ENCODE measurements at regions not wholly inside any gene's neighbourhood (a gene's known extent, or its start where the extent isn't known, plus 50 kb on each side); places are given as distances from the start of the nearest gene placed in this dataset.

DNA sequence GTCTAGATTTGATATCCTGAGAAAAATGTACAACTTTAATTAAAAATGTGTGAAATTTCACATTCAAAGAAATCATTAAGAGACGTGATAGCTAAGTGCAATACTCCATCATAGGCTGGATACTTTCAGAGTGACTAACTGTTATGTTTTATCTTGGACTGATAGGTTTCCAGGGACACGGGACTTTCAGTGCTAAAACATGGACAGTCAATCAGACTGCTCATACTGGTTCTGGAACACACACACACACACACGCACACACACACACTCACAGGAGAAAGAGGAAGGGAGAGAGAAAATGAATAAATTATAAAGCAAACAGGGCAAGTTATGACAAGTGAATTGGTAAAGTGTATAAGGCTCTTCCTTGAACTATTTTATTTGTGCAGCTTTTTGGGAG, 955.9 kb downstream of the SLITRK5 start:
- no peak for DNase-seq (ENCODE audit: low read depth in 1 of 2, low spot score in 1 of 2)
- TF ChIP-seq SPI1 (IDR thresholded peaks at IDR 0.05; ENCODE audit: borderline replicate concordance, low read depth) (no peak), GABPA (IDR thresholded peaks at IDR 0.05; ENCODE audit: low read depth) (no peak), POLR2AphosphoS5 (IDR thresholded peaks at IDR 0.05; ENCODE audit: low read depth) (no peak)
- TF ChIP-seq, protein P1, sequence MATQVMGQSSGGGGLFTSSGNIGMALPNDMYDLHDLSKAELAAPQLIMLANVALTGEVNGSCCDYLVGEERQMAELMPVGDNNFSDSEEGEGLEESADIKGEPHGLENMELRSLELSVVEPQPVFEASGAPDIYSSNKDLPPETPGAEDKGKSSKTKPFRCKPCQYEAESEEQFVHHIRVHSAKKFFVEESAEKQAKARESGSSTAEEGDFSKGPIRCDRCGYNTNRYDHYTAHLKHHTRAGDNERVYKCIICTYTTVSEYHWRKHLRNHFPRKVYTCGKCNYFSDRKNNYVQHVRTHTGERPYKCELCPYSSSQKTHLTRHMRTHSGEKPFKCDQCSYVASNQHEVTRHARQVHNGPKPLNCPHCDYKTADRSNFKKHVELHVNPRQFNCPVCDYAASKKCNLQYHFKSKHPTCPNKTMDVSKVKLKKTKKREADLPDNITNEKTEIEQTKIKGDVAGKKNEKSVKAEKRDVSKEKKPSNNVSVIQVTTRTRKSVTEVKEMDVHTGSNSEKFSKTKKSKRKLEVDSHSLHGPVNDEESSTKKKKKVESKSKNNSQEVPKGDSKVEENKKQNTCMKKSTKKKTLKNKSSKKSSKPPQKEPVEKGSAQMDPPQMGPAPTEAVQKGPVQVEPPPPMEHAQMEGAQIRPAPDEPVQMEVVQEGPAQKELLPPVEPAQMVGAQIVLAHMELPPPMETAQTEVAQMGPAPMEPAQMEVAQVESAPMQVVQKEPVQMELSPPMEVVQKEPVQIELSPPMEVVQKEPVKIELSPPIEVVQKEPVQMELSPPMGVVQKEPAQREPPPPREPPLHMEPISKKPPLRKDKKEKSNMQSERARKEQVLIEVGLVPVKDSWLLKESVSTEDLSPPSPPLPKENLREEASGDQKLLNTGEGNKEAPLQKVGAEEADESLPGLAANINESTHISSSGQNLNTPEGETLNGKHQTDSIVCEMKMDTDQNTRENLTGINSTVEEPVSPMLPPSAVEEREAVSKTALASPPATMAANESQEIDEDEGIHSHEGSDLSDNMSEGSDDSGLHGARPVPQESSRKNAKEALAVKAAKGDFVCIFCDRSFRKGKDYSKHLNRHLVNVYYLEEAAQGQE (IDR thresholded peaks at IDR 0.05; ENCODE audit: insufficient replicate concordance, low read depth), result no peak
- TF ChIP-seq, protein P2, sequence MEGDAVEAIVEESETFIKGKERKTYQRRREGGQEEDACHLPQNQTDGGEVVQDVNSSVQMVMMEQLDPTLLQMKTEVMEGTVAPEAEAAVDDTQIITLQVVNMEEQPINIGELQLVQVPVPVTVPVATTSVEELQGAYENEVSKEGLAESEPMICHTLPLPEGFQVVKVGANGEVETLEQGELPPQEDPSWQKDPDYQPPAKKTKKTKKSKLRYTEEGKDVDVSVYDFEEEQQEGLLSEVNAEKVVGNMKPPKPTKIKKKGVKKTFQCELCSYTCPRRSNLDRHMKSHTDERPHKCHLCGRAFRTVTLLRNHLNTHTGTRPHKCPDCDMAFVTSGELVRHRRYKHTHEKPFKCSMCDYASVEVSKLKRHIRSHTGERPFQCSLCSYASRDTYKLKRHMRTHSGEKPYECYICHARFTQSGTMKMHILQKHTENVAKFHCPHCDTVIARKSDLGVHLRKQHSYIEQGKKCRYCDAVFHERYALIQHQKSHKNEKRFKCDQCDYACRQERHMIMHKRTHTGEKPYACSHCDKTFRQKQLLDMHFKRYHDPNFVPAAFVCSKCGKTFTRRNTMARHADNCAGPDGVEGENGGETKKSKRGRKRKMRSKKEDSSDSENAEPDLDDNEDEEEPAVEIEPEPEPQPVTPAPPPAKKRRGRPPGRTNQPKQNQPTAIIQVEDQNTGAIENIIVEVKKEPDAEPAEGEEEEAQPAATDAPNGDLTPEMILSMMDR (IDR thresholded peaks at IDR 0.05; ENCODE audit: insufficient read depth, low read length), result no peak
- Histone ChIP-seq H3K27ac (replicated peaks) (no peak overlapping the region), H3K4me3 (replicated peaks; ENCODE audit: insufficient read depth, low read length) (no peak overlapping the region), H3K27me3 (ENCODE audit: insufficient read depth, poor library complexity, severe bottlenecking) (no peaks in the 10 kb centered on the region)

DNA sequence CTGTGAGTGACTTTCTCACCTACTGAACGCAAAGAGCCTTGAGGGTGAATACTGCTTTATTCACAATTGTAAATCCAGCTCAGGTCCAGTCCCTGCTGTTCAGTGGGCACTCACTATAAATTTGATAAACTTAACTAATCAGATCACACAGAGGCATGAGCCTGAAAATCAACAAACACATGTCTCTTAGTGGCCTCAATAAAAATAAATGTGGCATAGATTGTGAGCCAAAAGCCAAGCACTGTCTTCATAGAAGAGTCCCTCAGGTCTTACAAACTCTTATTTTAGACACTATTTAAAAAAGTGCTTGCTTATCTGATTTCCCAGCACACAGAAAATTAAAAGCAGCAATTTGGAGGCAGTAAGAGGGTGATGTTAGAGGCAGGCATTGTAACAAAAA, 957.7 kb downstream of the SLITRK5 start:
- DNase-seq (ENCODE audit: low read depth in 1 of 2, low spot score in 1 of 2), result no peak
- no peaks in the 10 kb centered on the region for H3K27me3 ChIP-seq (ENCODE audit: insufficient read depth, poor library complexity, severe bottlenecking)
- H3K27ac ChIP-seq (replicated peaks), result no peak overlapping the region
- TF ChIP-seq, protein P2 (IDR thresholded peaks at IDR 0.05; ENCODE audit: insufficient read depth, low read length), result no peak
- no peak for TF ChIP-seq SPI1 (IDR thresholded peaks at IDR 0.05; ENCODE audit: borderline replicate concordance, low read depth)
- TF ChIP-seq, protein P1 (IDR thresholded peaks at IDR 0.05; ENCODE audit: insufficient replicate concordance, low read depth), result no peak
- H3K4me3 ChIP-seq (replicated peaks; ENCODE audit: insufficient read depth, low read length), result no peak overlapping the region

DNA sequence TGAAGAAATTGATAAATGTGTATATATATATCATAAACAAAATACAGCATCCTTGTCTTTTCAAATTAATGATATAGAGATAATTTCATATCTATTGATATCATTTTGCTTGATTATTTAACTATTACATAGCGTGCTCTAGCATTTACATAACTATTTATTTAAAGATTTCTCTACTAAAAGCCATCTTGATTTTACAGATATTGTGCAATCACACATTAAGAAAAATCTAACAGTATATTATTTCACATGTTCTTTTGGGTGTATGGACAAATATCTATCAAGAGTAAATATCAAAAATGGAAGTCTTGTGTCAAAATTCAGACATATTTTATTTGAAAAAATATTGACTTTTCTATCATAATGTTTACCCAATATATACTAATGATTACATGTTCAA, 966.8 kb downstream of the SLITRK5 start:
- no peaks in the 10 kb centered on the region for H3K27me3 ChIP-seq (ENCODE audit: insufficient read depth, poor library complexity, severe bottlenecking)
- no peak for DNase-seq (ENCODE audit: low read depth in 1 of 2, low spot score in 1 of 2)
- no peak overlapping the region for H3K4me3 ChIP-seq (replicated peaks; ENCODE audit: insufficient read depth, low read length)
- TF ChIP-seq GABPA (IDR thresholded peaks at IDR 0.05; ENCODE audit: low read depth) (no peak), POLR2AphosphoS5 (IDR thresholded peaks at IDR 0.05; ENCODE audit: low read depth) (no peak), SPI1 (IDR thresholded peaks at IDR 0.05; ENCODE audit: borderline replicate concordance, low read depth) (no peak)
- TF ChIP-seq, protein P2 (IDR thresholded peaks at IDR 0.05; ENCODE audit: insufficient read depth, low read length), result no peak
- TF ChIP-seq, protein P1 (IDR thresholded peaks at IDR 0.05; ENCODE audit: insufficient replicate concordance, low read depth), result no peak
- no peak overlapping the region for H3K27ac ChIP-seq (replicated peaks)
